ENCODE measurements at regions not wholly inside any gene's neighbourhood (a gene's known extent, or its start where the extent isn't known, plus 50 kb on each side); places are given as distances from the start of the nearest gene placed in this dataset.

- TF ChIP-seq CTCF (IDR thresholded peaks at IDR 0.05; ENCODE audit: low read depth, low read length) (no peak), EZH2phosphoT487 (IDR thresholded peaks at IDR 0.05; ENCODE audit: low read depth) (no peak)
Observed at GRCh38 chr14:26209699-26210098, 388.1 kb downstream of the NOVA1 start.
